ENCODE measurements at regions not wholly inside any gene's neighbourhood (a gene's known extent, or its start where the extent isn't known, plus 50 kb on each side); places are given as distances from the start of the nearest gene placed in this dataset.

DNA sequence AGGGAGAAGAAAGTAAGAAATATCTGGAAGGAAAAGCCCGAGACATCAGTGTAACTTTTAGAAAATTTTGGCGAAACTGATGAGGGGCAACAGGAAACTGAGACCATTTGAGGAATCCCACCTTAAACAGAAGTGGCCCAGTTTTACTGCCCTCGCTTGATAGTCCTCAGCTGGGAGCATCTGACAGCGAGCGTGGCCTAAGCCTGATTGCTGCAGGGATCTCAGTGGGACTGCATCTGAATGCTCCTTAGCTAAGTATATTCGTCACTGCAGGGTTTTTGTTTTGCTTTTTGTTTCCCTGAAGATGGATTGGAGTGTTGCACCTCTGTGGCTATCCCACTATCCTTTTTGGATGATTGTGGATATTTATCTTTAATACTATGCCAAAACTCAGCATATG, 262.7 kb upstream of the KLHL1 start:
- no peak for DNase-seq
- H3K4me1 Mint-ChIP-seq = no peaks in the 10 kb centered on the region
- H3K27ac Mint-ChIP-seq = no peak overlapping the region
- no peaks in the 10 kb centered on the region for H3K9me3 Mint-ChIP-seq
- no peak overlapping the region for H3K4me3 Mint-ChIP-seq
- H3K36me3 Mint-ChIP-seq = no peaks in the 10 kb centered on the region
- CTCF ChIA-PET = no interaction called here
- no peaks in the 10 kb centered on the region for H3K27me3 Mint-ChIP-seq

- CTCF ChIA-PET = no interaction called here
- Mint-ChIP-seq H3K9me3 (peaks cover 4% of the 10 kb centered on the region), H3K27me3 (no peaks in the 10 kb centered on the region), H3K36me3 (no peaks in the 10 kb centered on the region), H3K4me3 (no peak overlapping the region), H3K4me1 (no peaks in the 10 kb centered on the region), H3K27ac (no peak overlapping the region)
- no peak for DNase-seq
Observed at GRCh38 chr13:70366720-70367119, 258.5 kb upstream of the KLHL1 start.

- no peak for DNase-seq
- Mint-ChIP-seq H3K27me3 (no peaks in the 10 kb centered on the region), H3K9me3 (peaks cover 4% of the 10 kb centered on the region), H3K36me3 (no peaks in the 10 kb centered on the region), H3K4me3 (no peak overlapping the region), H3K27ac (no peak overlapping the region), H3K4me1 (no peaks in the 10 kb centered on the region)
- CTCF ChIA-PET = no interaction called here
Observed at GRCh38 chr13:70363991-70364390, 255.7 kb upstream of the KLHL1 start.

DNA sequence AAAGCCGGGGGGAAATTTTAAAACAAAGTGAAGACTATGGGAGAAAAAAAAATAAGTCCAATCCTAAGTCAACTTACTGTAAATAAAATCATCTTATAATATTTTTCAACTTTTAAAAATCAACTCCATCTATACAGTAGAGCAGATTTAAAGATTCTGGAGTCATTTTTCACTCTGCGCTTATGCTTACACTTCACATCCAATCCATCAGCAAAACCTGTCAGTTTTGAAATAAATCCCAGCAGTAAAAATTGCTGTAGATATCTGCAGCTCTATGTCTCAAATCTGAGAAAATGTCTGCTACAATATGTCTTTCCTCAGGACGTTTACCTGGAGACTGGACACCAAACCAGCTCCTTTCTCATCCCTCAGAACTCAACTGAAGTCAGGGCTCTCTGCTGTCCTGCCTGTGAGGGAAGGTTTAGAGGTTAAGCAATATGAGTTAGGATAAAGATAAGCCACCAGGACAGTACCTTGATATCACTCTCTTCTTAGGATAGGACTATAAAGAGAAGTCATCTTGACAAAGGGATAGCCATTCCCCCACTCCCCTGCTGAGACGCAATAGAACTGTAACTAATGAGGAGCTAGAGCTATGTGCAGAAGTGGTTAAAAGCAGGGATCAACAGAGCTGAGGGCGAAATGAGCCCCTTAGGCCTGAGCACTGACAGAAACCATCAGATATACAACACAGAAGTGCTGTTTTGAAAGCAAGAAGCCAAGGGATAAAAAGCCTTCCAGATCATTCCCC, 254.7 kb upstream of the KLHL1 start:
- H3K27me3 Mint-ChIP-seq = no peaks in the 10 kb centered on the region
- H3K4me3 Mint-ChIP-seq = no peak overlapping the region
- H3K36me3 Mint-ChIP-seq = no peaks in the 10 kb centered on the region
- CTCF ChIA-PET = no interaction called here
- H3K4me1 Mint-ChIP-seq = no peaks in the 10 kb centered on the region
- peaks cover 4% of the 10 kb centered on the region for H3K9me3 Mint-ChIP-seq
- H3K27ac Mint-ChIP-seq = no peak overlapping the region
- DNase-seq = no peak

GRCh38 chr13:70357031-70357430, 248.8 kb upstream of the KLHL1 start:
- Mint-ChIP-seq H3K9me3 (no peaks in the 10 kb centered on the region), H3K27me3 (no peaks in the 10 kb centered on the region), H3K4me1 (no peaks in the 10 kb centered on the region), H3K36me3 (no peaks in the 10 kb centered on the region), H3K27ac (no peak overlapping the region), H3K4me3 (no peak overlapping the region)
- no peak for DNase-seq
- CTCF ChIA-PET = no interaction called here

DNA sequence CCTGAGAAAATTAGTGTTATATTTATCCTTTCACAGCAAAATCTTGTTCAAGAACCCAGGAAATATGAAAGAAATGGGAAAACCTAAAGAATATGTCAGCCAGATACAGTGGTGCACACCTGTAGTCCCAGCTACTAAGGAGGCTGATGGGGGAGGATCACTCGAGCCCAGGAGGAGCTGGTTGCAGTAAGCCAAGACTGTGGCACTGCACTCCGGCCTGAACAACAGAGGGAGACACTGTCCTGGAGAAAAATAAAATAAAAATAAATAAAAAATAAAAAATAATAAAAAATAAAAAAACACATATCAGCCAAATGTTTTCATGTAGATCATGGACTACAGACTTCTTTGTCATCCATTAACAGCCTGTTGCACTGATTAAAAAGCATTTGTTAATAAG, 244.8 kb upstream of the KLHL1 start:
- no peak overlapping the region for H3K27ac Mint-ChIP-seq
- H3K9me3 Mint-ChIP-seq = peaks cover 4% of the 10 kb centered on the region
- no peaks in the 10 kb centered on the region for H3K27me3 Mint-ChIP-seq
- no peaks in the 10 kb centered on the region for H3K36me3 Mint-ChIP-seq
- H3K4me3 Mint-ChIP-seq = no peak overlapping the region
- no peak for DNase-seq
- no peaks in the 10 kb centered on the region for H3K4me1 Mint-ChIP-seq
- CTCF ChIA-PET = no interaction called here

DNA sequence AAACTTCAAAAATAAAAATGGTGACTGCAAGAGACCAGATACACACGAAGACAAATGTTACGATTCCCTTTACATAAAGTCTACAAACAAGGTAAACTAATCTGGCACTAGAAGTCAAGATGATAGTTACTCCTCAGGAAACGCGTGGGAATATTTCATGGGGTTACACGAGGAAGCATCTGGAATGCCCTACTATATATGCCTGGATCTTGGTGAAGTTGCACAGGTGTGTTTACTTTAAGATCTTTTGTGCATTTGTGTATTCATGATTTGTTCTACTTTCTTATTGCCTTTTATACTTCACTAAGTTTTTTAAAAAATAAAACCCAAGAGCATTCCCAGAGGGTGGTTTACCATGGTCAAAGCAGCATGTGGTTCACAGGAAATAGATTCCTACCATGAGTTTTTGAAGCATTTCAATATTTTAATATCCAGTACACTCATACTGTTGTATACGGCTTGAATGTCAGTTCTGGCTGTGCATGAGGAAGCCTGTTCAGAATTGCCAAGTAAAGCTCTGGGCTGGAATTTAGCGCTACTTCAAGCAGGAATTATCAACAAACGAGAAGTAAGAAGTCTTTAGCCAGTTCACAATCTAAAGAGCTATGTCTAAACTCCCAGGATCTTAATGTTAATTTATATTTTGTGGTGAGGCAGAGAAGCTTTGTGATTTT, 239.8 kb upstream of the KLHL1 start:
- H3K4me1 Mint-ChIP-seq = no peaks in the 10 kb centered on the region
- peaks cover 5% of the 10 kb centered on the region for H3K9me3 Mint-ChIP-seq
- H3K27me3 Mint-ChIP-seq = no peaks in the 10 kb centered on the region
- no peak for DNase-seq
- no peak overlapping the region for H3K4me3 Mint-ChIP-seq
- H3K36me3 Mint-ChIP-seq = no peaks in the 10 kb centered on the region
- no peak overlapping the region for H3K27ac Mint-ChIP-seq
- CTCF ChIA-PET = no interaction called here

DNA sequence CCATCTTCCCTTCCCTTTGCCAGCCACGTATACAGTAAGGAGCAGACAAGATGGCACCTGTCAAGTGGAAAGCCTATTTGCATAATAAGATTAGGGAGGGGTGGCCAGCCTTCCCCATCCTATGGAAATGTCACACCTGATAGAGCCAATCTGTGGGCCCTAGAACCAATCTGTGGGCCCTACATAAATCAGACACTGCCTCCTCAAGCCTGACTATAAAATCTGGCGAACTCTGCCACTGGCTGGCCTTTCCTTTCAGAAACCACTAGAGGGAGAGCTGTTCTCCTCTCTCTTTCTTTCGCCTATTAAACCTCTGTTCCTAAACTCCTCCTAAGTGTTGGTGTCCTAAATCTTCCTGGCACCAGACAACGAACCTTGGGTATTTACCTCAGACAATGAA, 231.5 kb upstream of the KLHL1 start:
- Mint-ChIP-seq H3K4me1 (no peaks in the 10 kb centered on the region), H3K27ac (no peak overlapping the region), H3K36me3 (no peaks in the 10 kb centered on the region), H3K27me3 (no peaks in the 10 kb centered on the region), H3K9me3 (no peaks in the 10 kb centered on the region), H3K4me3 (no peak overlapping the region)
- CTCF ChIA-PET = no interaction called here
- DNase-seq = no peak

DNA sequence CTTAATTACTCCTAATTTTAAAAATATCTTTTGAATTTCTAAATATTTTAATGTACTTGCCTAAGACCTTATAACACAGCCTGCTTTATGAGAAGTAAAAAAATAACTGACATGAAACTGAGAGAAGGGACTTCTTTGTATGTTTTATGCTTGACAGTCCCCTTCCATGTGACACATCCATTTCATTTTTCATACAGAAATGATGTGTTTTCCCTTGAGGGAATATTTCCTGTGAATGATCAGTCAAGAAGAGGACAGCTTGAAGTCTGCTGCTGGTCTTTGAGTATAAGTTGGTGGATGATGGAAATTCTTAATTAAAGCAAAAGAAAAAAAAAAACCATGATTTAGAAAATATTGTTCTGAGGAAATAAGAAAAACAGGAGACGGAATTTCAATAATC, 230.4 kb upstream of the KLHL1 start:
- no peaks in the 10 kb centered on the region for H3K36me3 Mint-ChIP-seq
- no peak overlapping the region for H3K27ac Mint-ChIP-seq
- H3K27me3 Mint-ChIP-seq = no peaks in the 10 kb centered on the region
- no peaks in the 10 kb centered on the region for H3K4me1 Mint-ChIP-seq
- H3K9me3 Mint-ChIP-seq = no peaks in the 10 kb centered on the region
- no peak for DNase-seq
- CTCF ChIA-PET = no interaction called here
- no peak overlapping the region for H3K4me3 Mint-ChIP-seq

DNA sequence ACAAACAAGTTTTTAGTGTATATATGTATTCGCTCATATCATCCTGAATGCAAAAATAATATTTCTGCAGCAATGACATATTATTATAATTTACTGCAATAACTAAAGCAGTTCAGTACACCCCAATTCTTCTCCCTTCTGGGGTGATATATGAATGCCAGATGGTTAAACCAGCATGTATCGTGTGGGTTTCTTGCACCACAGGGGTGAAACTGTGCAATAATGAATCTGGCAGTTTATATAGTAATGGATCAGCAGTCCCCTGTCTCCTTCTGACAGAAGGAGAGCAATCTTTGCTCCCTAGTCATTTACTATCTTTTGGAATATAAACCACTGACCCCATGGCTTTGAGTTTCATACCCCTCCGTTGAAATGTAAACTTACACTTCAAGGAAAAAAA, 228.6 kb upstream of the KLHL1 start:
- DNase-seq = no peak
- H3K36me3 Mint-ChIP-seq = no peaks in the 10 kb centered on the region
- no peak overlapping the region for H3K27ac Mint-ChIP-seq
- H3K4me3 Mint-ChIP-seq = no peak overlapping the region
- no peaks in the 10 kb centered on the region for H3K27me3 Mint-ChIP-seq
- CTCF ChIA-PET = no interaction called here
- H3K9me3 Mint-ChIP-seq = no peaks in the 10 kb centered on the region
- no peaks in the 10 kb centered on the region for H3K4me1 Mint-ChIP-seq

DNA sequence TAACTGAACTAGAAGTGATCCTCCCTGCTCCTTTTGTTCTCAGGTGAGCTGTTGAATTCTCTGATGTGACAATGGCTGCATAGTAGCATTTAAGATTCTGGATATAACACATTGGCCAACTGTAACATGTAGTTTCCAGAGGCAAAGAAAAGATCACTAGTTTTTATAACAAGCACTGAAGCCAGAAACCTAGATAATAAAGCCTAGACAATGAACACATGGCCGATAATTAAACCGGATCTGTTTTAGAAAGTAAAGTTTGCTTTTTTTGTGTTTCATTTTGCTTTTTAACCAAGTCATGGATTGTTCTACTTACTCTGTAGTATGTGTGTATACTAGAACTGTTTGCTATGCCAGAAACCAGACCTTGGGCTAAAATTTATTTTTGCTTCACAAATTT, 225.5 kb upstream of the KLHL1 start:
- H3K4me1 Mint-ChIP-seq = no peaks in the 10 kb centered on the region
- peaks cover 5% of the 10 kb centered on the region for H3K9me3 Mint-ChIP-seq
- H3K36me3 Mint-ChIP-seq = no peaks in the 10 kb centered on the region
- H3K4me3 Mint-ChIP-seq = no peak overlapping the region
- H3K27ac Mint-ChIP-seq = no peak overlapping the region
- H3K27me3 Mint-ChIP-seq = no peaks in the 10 kb centered on the region
- no peak for DNase-seq
- CTCF ChIA-PET = no interaction called here

DNA sequence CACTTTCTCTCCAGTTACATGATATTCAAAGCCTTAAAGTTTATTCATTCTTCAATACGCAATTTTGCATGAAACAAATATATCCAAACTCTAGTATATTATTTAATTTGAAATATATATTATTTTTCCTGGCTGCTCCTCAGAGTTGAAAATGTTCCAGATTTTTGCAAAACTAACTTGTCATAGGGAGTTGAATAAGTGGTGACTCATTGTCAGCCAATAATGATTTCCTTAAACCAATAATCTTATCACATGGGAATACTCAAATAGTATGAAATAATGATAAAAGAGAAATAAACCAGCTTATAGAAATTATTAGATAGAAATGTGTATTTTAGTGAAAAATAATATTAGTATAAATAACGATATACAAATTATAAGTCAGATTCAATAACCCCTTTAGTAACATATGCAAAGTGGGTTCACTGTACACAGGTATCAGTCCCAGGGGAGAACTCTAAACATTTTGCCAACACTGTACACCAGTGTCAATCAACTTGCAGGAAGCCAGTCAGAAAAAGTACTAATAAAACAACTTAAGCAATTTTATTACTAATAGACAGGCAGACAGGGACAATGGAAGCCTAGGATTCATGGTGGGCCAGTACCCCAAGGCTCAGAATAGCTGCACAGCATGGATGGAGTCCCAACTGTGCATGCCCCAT, 222.6 kb upstream of the KLHL1 start:
- CTCF ChIA-PET = no interaction called here
- DNase-seq = no peak
- H3K4me1 Mint-ChIP-seq = no peaks in the 10 kb centered on the region
- H3K9me3 Mint-ChIP-seq = peaks cover 5% of the 10 kb centered on the region
- no peak overlapping the region for H3K4me3 Mint-ChIP-seq
- H3K36me3 Mint-ChIP-seq = no peaks in the 10 kb centered on the region
- H3K27me3 Mint-ChIP-seq = no peaks in the 10 kb centered on the region
- no peak overlapping the region for H3K27ac Mint-ChIP-seq

DNA sequence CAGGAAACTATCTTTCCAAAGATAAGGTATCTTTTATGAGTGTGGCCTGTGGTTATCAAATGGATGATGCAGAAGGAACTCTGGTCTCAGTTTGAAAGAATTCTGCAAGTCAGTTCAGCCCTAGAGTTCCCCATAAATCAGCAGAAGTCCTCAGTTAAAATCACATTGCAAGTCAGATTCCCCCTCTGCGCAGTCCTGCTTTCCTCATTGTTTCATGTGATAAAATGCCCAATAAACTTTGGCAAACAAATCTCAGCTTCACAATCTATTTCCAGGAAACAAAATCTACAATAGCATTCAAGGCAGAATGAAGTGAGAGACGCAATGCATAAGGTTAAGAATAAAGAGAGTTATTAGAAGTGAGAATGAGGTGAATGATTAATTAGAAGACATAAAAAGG, 216.3 kb upstream of the KLHL1 start:
- Mint-ChIP-seq H3K9me3 (peaks cover 5% of the 10 kb centered on the region), H3K4me1 (no peaks in the 10 kb centered on the region), H3K27ac (no peak overlapping the region), H3K4me3 (no peak overlapping the region), H3K27me3 (no peaks in the 10 kb centered on the region), H3K36me3 (no peaks in the 10 kb centered on the region)
- DNase-seq = no peak
- CTCF ChIA-PET = no interaction called here

DNA sequence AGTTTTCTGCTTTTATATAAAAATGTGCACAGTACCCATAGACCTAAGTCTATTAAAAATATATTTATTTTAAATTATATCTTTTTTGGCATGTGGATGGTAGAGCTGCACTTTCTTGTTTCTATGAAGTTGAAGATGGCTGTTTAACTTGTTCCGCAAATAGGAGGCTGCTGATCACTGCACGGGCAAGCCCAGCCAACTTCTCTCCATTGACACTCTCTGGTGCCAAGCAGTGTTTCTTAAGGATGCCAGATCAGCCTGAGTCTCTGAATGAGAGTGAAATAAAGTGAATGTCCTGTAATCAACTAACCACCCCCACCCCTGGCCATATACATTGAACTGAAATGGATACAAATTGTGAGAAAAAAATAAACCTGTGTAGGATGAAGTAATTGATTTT, 202.9 kb upstream of the KLHL1 start:
- H3K36me3 Mint-ChIP-seq = no peaks in the 10 kb centered on the region
- no peaks in the 10 kb centered on the region for H3K4me1 Mint-ChIP-seq
- no peak for DNase-seq
- H3K4me3 Mint-ChIP-seq = no peak overlapping the region
- CTCF ChIA-PET = no interaction called here
- H3K27me3 Mint-ChIP-seq = no peaks in the 10 kb centered on the region
- no peak overlapping the region for H3K27ac Mint-ChIP-seq
- H3K9me3 Mint-ChIP-seq = peaks cover 2% of the 10 kb centered on the region

GRCh38 chr13:70310396-70311119, 202.3 kb upstream of the KLHL1 start:
- Mint-ChIP-seq H3K27ac (no peak overlapping the region), H3K36me3 (no peaks in the 10 kb centered on the region), H3K4me3 (no peak overlapping the region), H3K9me3 (peaks cover 2% of the 10 kb centered on the region), H3K27me3 (no peaks in the 10 kb centered on the region), H3K4me1 (no peaks in the 10 kb centered on the region)
- DNase-seq = no peak
- CTCF ChIA-PET = no interaction called here
